Hematopoietic multipotent progenitor cell treated with erythropoietin and hydrocortisone succinate and interleukin-3 and kit ligand, for 4 days (in vitro differentiated cells): ENCODE measurements at regions not wholly inside any gene's neighbourhood (a gene's known extent, or its start where the extent isn't known, plus 50 kb on each side); places are given as distances from the start of the nearest gene placed in this dataset.
A peak's percentile ranks its signal among the peaks of the same experiment; 100 is the strongest.
"Not testable (repeated sequence)": the region's sequence is repeated elsewhere in the genome, so short reads cannot be mapped to it uniquely, and the experiment has no call there.

ENCODE experiments used
- DNase-seq: peaks from one replicate; pipeline ENCODE4 v3.0.0-alpha.2; 2015

- DNase-seq = peak; percentile 34
Observed at GRCh38 chr3:22615790-22616189, 587.3 kb upstream of the UBE2E2 start.

- no peak for DNase-seq
Observed at GRCh38 chr3:22617372-22617771, 585.8 kb upstream of the UBE2E2 start.

- DNase-seq = no peak
Observed at GRCh38 chr3:22620498-22620897, 582.6 kb upstream of the UBE2E2 start.

- DNase-seq = no peak
Observed at GRCh38 chr3:22621205-22621809, 581.8 kb upstream of the UBE2E2 start.

- DNase-seq = no peak
Observed at GRCh38 chr3:22627993-22628499, 575.1 kb upstream of the UBE2E2 start.

- DNase-seq = no peak
Observed at GRCh38 chr3:22632536-22632935, 570.6 kb upstream of the UBE2E2 start.

GRCh38 chr3:22634433-22634832 is 568.7 kb upstream of the UBE2E2 start:
- DNase-seq = peak; percentile 10

GRCh38 chr3:22659651-22660475 is 543.3 kb upstream of the UBE2E2 start:
- DNase-seq = no peak

GRCh38 chr3:22660606-22661005 is 542.5 kb upstream of the UBE2E2 start:
- DNase-seq = no peak

GRCh38 chr3:22661121-22661700 is 541.9 kb upstream of the UBE2E2 start:
- no peak for DNase-seq

GRCh38 chr3:22665528-22665927 is 537.6 kb upstream of the UBE2E2 start:
- DNase-seq = no peak

- DNase-seq = no peak
Observed at GRCh38 chr3:22666736-22667135, 536.4 kb upstream of the UBE2E2 start.

- peak; percentile 47 for DNase-seq
Observed at GRCh38 chr3:22671848-22672247, 531.3 kb upstream of the UBE2E2 start.

GRCh38 chr3:22684739-22685138 is 518.4 kb upstream of the UBE2E2 start:
- DNase-seq = no peak

GRCh38 chr3:22685597-22685996 is 517.5 kb upstream of the UBE2E2 start:
- DNase-seq = peak; percentile 74

GRCh38 chr3:22691407-22691806 is 511.7 kb upstream of the UBE2E2 start:
- no peak for DNase-seq

GRCh38 chr3:22691856-22692628 is 511.1 kb upstream of the UBE2E2 start:
- DNase-seq = no peak

- no peak for DNase-seq
Observed at GRCh38 chr3:22700876-22701275, 502.3 kb upstream of the UBE2E2 start.

GRCh38 chr3:22704166-22704565 is 499.0 kb upstream of the UBE2E2 start:
- DNase-seq = no peak

GRCh38 chr3:22704571-22705354 is 498.4 kb upstream of the UBE2E2 start:
- peak; percentile 22 for DNase-seq

- DNase-seq = not testable (repeated sequence)
Observed at GRCh38 chr3:22706922-22707321, 496.2 kb upstream of the UBE2E2 start.

GRCh38 chr3:22713936-22714335 is 489.2 kb upstream of the UBE2E2 start:
- peak; percentile 79 for DNase-seq
